ENCODE measurements at regions not wholly inside any gene's neighbourhood (a gene's known extent, or its start where the extent isn't known, plus 50 kb on each side); places are given as distances from the start of the nearest gene placed in this dataset.

DNA sequence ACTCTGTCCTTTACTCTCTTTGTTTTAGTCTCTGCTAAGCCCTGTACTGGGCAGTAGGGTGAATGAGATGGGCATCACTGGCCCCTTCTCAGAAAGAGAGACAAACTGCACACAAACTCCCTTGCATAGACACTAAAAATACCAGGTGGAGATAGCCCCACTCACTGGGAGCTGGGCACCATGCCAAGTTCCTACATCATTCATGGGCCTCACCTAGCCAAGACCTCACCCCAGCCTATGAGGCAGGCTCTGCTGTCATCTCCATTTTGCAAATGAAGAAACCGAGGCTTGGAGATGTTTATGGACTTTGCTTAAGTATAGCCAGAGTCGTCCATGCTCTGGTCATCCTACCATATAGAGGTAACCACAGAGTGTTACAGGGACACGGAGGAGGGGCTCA lies 499.8 kb upstream of the CDH11 start:
- FAIRE-seq: no peak
- TF ChIP-seq POLR2A (IDR thresholded peaks at IDR 0.05; ENCODE audit: low read depth, low read length) (no peak), SPI1 (IDR thresholded peaks at IDR 0.05; ENCODE audit: low read depth, low read length) (no peak)
- no peak for DNase-seq (ENCODE audit: insufficient read length, low spot score)

DNA sequence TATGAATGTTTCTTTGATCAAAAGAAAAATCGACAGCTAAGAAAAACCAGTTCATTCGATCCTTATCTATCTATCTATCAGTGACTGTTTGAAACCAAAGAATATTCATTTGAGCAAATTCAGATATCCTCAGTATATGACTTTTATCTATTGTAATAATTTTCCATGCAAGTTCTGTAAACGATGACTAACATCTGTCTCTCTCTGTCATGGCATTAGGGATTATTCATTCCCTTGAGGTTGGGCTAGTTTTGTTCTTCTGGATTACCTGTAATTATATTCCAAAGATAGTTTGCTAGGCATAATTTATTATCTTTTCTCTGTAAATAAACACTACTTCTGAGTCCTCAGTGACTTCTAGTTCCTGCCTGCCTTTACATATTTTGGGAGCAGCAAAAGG lies 497.7 kb upstream of the CDH11 start:
- DNase-seq (ENCODE audit: insufficient read length, low spot score): no peak
- no peak for FAIRE-seq
- TF ChIP-seq POLR2AphosphoS5 (IDR thresholded peaks at IDR 0.05; ENCODE audit: low read depth, low read length): no peak
- TF ChIP-seq SPI1 (IDR thresholded peaks at IDR 0.05; ENCODE audit: low read depth, low read length): no peak
- TF ChIP-seq POU2F2 (IDR thresholded peaks at IDR 0.05; ENCODE audit: low read depth, low read length): no peak
- no peak for TF ChIP-seq PAX5 (IDR thresholded peaks at IDR 0.05; ENCODE audit: insufficient read depth, low read length, severe bottlenecking)
- TF ChIP-seq TAF1 (IDR thresholded peaks at IDR 0.05; ENCODE audit: low read depth, low read length): no peak
- TF ChIP-seq POLR2A (IDR thresholded peaks at IDR 0.05; ENCODE audit: low read depth, low read length): no peak

GRCh38 chr16:65618931-65619330 lies 497.1 kb upstream of the CDH11 start:
- FAIRE-seq (no peak), DNase-seq (ENCODE audit: insufficient read length, low spot score) (no peak)
- no peak for TF ChIP-seq PAX5 (IDR thresholded peaks at IDR 0.05; ENCODE audit: insufficient read depth, low read length, severe bottlenecking)
- TF ChIP-seq SPI1 (IDR thresholded peaks at IDR 0.05; ENCODE audit: low read depth, low read length): no peak
- no peak for TF ChIP-seq POLR2AphosphoS5 (IDR thresholded peaks at IDR 0.05; ENCODE audit: low read depth, low read length)
- TF ChIP-seq POU2F2 (IDR thresholded peaks at IDR 0.05; ENCODE audit: low read depth, low read length): no peak
- no peak for TF ChIP-seq TAF1 (IDR thresholded peaks at IDR 0.05; ENCODE audit: low read depth, low read length)
- TF ChIP-seq POLR2A (IDR thresholded peaks at IDR 0.05; ENCODE audit: low read depth, low read length): no peak

DNA sequence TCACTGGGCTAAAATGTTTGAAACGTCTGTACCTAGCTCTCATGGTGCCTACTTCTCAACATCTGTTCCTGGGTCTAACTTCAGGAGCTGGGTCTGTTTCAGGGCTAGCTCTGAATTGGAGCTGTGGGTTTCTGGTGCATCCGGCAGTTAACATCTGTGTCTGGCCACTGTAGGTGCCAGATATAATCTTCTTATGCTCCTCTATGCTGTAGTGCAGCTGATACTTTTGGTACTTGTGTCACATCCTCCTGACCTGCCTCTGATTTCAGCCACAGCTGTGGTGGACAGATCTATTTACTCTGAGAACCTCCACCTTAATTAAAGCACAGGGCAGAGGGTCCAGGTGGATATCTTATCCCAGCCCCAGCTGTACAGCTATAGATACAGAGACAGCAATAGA lies 496.5 kb upstream of the CDH11 start:
- DNase-seq (ENCODE audit: insufficient read length, low spot score) (no peak), FAIRE-seq (no peak)
- TF ChIP-seq POLR2AphosphoS5 (IDR thresholded peaks at IDR 0.05; ENCODE audit: low read depth, low read length) (no peak), TAF1 (IDR thresholded peaks at IDR 0.05; ENCODE audit: low read depth, low read length) (no peak), POLR2A (IDR thresholded peaks at IDR 0.05; ENCODE audit: low read depth, low read length) (no peak), SPI1 (IDR thresholded peaks at IDR 0.05; ENCODE audit: low read depth, low read length) (no peak), POU2F2 (IDR thresholded peaks at IDR 0.05; ENCODE audit: low read depth, low read length) (no peak), PAX5 (IDR thresholded peaks at IDR 0.05; ENCODE audit: insufficient read depth, low read length, severe bottlenecking) (no peak)

GRCh38 chr16:65617421-65617820 lies 495.6 kb upstream of the CDH11 start:
- TF ChIP-seq POLR2A (IDR thresholded peaks at IDR 0.05; ENCODE audit: low read depth, low read length) (no peak), POLR2AphosphoS5 (IDR thresholded peaks at IDR 0.05; ENCODE audit: low read depth, low read length) (no peak), PAX5 (IDR thresholded peaks at IDR 0.05; ENCODE audit: insufficient read depth, low read length, severe bottlenecking) (no peak), TAF1 (IDR thresholded peaks at IDR 0.05; ENCODE audit: low read depth, low read length) (no peak), SPI1 (IDR thresholded peaks at IDR 0.05; ENCODE audit: low read depth, low read length) (no peak), POU2F2 (IDR thresholded peaks at IDR 0.05; ENCODE audit: low read depth, low read length) (no peak)
- DNase-seq (ENCODE audit: insufficient read length, low spot score): no peak

DNA sequence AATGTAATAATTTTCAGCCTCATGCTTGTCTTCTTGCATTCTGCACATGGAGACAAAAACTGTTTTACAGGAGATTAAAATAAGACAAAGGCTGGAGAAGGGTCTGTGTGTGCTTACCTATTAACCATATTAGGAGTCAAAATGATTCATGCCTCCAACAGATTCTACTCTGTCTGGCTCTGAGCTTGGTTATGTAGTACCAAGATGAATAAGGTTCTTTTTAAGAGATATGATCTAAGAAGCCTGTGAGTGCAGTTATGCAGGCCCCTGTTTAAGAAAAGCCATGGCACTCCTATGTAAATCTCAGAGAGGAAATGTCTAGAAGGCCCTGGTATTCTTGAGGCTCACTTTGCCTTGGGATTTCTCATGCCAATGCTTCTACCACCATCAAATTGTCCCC lies 486.6 kb upstream of the CDH11 start:
- TF ChIP-seq SPI1 (IDR thresholded peaks at IDR 0.05; ENCODE audit: low read depth, low read length) (no peak), POLR2AphosphoS5 (IDR thresholded peaks at IDR 0.05; ENCODE audit: low read depth, low read length) (no peak), POLR2A (IDR thresholded peaks at IDR 0.05; ENCODE audit: low read depth, low read length) (no peak), PAX5 (IDR thresholded peaks at IDR 0.05; ENCODE audit: insufficient read depth, low read length, severe bottlenecking) (no peak), TAF1 (IDR thresholded peaks at IDR 0.05; ENCODE audit: low read depth, low read length) (no peak), POU2F2 (IDR thresholded peaks at IDR 0.05; ENCODE audit: low read depth, low read length) (no peak)
- no peak for FAIRE-seq
- no peak for DNase-seq (ENCODE audit: insufficient read length, low spot score)

More at GRCh38 chr16:65617421-65617820, 495.6 kb upstream of the CDH11 start:
- FAIRE-seq: no peak

DNA sequence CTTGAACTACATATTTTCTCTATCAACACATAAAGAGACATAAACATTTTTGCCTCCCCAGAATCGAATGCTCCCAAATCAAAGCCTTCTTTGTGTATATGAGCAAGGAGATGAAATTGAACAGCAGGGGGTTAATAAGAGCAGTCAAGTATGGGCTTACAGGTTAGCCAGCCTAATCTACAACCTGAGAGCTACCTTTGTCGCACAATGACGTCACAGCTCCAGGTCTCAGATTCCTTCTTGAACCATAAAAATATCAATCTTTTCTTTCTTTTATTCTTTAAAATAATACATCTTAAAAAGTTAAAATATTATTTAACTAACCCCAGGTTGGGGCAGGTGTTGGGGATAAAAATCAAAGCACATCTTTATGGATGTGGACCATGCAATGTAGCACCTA lies 482.9 kb upstream of the CDH11 start:
- DNase-seq (ENCODE audit: insufficient read length, low spot score) (no peak), FAIRE-seq (no peak)
- TF ChIP-seq POLR2AphosphoS5 (IDR thresholded peaks at IDR 0.05; ENCODE audit: low read depth, low read length) (no peak), TAF1 (IDR thresholded peaks at IDR 0.05; ENCODE audit: low read depth, low read length) (no peak), POLR2A (IDR thresholded peaks at IDR 0.05; ENCODE audit: low read depth, low read length) (no peak), SPI1 (IDR thresholded peaks at IDR 0.05; ENCODE audit: low read depth, low read length) (no peak), POU2F2 (IDR thresholded peaks at IDR 0.05; ENCODE audit: low read depth, low read length) (no peak), PAX5 (IDR thresholded peaks at IDR 0.05; ENCODE audit: insufficient read depth, low read length, severe bottlenecking) (no peak)

DNA sequence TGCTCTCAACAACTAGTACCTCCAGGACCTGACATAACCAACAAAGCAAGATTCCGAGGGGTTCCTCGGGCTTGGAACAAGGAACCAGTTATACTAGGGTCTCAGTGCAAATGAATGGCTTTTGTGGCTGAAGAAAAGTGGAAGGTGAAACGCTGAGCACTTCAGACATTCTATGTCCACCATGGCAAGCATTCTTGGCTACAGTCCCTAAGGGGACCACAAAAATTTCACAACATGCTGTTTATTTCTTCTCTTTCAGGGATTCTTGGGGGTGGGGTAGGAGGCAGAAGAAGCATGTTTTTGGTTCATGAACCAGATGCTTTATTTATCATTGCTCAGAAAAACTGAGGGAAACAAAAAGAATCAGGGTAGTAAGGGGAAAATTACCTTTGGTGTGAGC lies 479.9 kb upstream of the CDH11 start:
- no peak for TF ChIP-seq POLR2AphosphoS5 (IDR thresholded peaks at IDR 0.05; ENCODE audit: low read depth, low read length)
- no peak for TF ChIP-seq SPI1 (IDR thresholded peaks at IDR 0.05; ENCODE audit: low read depth, low read length)
- no peak for TF ChIP-seq POLR2A (IDR thresholded peaks at IDR 0.05; ENCODE audit: low read depth, low read length)
- TF ChIP-seq TAF1 (IDR thresholded peaks at IDR 0.05; ENCODE audit: low read depth, low read length): no peak
- TF ChIP-seq PAX5 (IDR thresholded peaks at IDR 0.05; ENCODE audit: insufficient read depth, low read length, severe bottlenecking): no peak
- TF ChIP-seq POU2F2 (IDR thresholded peaks at IDR 0.05; ENCODE audit: low read depth, low read length): no peak
- DNase-seq (ENCODE audit: insufficient read length, low spot score): no peak
- FAIRE-seq: no peak

DNA sequence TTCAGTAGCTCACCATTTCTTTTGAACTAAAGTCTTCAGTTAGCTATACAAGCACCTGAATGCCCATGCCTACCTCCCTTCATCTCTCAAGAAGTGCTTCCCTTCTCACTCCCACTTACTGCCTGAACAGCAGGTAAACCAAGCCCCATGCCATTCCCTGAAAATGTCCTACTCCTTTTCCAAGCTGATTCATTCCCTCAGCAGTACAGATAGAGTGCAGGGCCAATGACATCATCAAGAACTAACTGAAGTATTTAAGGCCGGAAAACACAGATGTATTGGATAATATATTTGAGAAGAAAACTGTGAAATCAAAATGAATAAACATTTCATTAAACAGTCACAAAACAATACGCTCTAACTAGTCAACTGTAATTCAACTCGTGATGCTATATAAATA lies 478.8 kb upstream of the CDH11 start:
- FAIRE-seq: no peak
- no peak for DNase-seq (ENCODE audit: insufficient read length, low spot score)
- no peak for TF ChIP-seq SPI1 (IDR thresholded peaks at IDR 0.05; ENCODE audit: low read depth, low read length)
- no peak for TF ChIP-seq PAX5 (IDR thresholded peaks at IDR 0.05; ENCODE audit: insufficient read depth, low read length, severe bottlenecking)
- TF ChIP-seq POLR2AphosphoS5 (IDR thresholded peaks at IDR 0.05; ENCODE audit: low read depth, low read length): no peak
- no peak for TF ChIP-seq POU2F2 (IDR thresholded peaks at IDR 0.05; ENCODE audit: low read depth, low read length)
- no peak for TF ChIP-seq POLR2A (IDR thresholded peaks at IDR 0.05; ENCODE audit: low read depth, low read length)
- TF ChIP-seq TAF1 (IDR thresholded peaks at IDR 0.05; ENCODE audit: low read depth, low read length): no peak

DNA sequence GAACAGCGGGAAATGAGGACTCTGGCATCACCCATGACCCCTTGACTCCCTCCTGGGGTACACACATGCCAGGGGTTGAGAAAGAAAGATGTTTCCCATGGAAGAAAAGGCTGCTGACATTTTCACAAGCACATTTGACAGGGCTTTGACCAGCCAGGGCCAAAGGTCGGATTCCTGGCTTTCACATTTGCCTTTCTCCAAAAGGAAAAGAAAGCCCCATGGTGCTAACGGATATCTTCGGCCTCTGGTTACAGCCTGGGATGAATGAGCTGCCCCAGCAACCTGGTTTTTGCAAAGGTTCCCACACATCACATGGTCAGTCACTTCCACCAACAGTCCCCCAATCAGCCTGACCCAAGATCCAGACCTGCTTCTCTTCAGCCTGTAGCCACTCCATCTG lies 478.2 kb upstream of the CDH11 start:
- no peak for DNase-seq (ENCODE audit: insufficient read length, low spot score)
- no peak for FAIRE-seq
- TF ChIP-seq POLR2AphosphoS5 (IDR thresholded peaks at IDR 0.05; ENCODE audit: low read depth, low read length) (no peak), POU2F2 (IDR thresholded peaks at IDR 0.05; ENCODE audit: low read depth, low read length) (no peak), SPI1 (IDR thresholded peaks at IDR 0.05; ENCODE audit: low read depth, low read length) (no peak), PAX5 (IDR thresholded peaks at IDR 0.05; ENCODE audit: insufficient read depth, low read length, severe bottlenecking) (no peak), POLR2A (IDR thresholded peaks at IDR 0.05; ENCODE audit: low read depth, low read length) (no peak), TAF1 (IDR thresholded peaks at IDR 0.05; ENCODE audit: low read depth, low read length) (no peak)
